ENCODE measurements at regions not wholly inside any gene's neighbourhood (a gene's known extent, or its start where the extent isn't known, plus 50 kb on each side); places are given as distances from the start of the nearest gene placed in this dataset.
"Not testable (repeated sequence)": the region's sequence is repeated elsewhere in the genome, so short reads cannot be mapped to it uniquely, and the experiment has no call there.

DNA sequence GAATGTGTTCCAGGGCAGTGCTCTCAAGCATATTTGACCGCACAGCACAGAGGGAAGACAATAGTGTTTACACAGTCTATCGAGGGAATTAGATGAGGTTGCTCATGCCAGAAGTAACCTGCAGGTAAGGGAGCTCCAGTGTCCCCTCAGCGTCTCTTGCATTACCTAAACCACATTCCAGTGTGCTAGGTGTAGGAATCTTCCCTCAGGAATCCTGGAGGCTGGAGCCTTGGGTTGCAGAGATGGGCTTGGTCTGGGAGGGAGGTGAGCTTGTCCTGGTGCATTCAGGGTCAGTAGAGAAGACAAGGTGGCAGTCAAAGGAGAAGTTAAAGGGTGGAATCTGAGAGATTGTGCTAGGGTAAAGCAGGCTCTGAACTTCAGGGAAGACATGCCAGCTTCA lies 56.3 kb downstream of the SOX14 start:
- no peaks in the 10 kb centered on the region for H3K4me1 Mint-ChIP-seq (ENCODE audit: low read depth)
- H3K4me3 Mint-ChIP-seq: no peak overlapping the region
- CTCF ChIA-PET: no interaction called here
- POLR2A ChIA-PET: no interaction called here
- ATAC-seq (no peak), DNase-seq (no peak)
- no peaks in the 10 kb centered on the region for H3K36me3 Mint-ChIP-seq (ENCODE audit: low read depth)
- no peak overlapping the region for H3K27ac Mint-ChIP-seq
- no peaks in the 10 kb centered on the region for H3K9me3 Mint-ChIP-seq (ENCODE audit: insufficient read depth)
- no peaks in the 10 kb centered on the region for H3K27me3 Mint-ChIP-seq (ENCODE audit: low read depth)

DNA sequence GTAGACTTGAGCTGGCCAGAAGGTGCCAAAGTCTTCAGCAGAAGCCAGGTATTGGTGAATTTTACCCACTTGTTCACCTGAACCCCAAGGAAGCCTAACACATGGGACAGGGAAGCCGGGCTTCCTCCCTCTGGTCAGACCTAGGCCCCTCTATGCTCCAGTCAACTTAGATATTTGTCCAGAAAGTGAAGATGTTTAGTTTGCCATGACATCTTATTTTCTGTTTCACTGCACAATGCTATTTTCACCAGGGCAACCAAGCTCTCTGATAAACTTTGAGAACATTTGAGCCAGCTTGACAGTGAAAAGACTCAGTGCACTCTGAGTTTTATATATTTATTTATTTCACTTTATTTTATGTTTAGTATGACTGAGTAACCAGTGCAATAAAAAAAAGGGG lies 71.0 kb downstream of the SOX14 start:
- ATAC-seq: no peak
- Mint-ChIP-seq H3K27me3 (ENCODE audit: low read depth) (peaks cover 4% of the 10 kb centered on the region), H3K9me3 (ENCODE audit: insufficient read depth) (peaks cover 3% of the 10 kb centered on the region), H3K4me1 (ENCODE audit: low read depth) (no peaks in the 10 kb centered on the region), H3K4me3 (no peak overlapping the region), H3K27ac (no peak overlapping the region), H3K36me3 (ENCODE audit: low read depth) (no peaks in the 10 kb centered on the region)
- ChIA-PET CTCF (no interaction called here), POLR2A (no interaction called here)
- DNase-seq: no peak

DNA sequence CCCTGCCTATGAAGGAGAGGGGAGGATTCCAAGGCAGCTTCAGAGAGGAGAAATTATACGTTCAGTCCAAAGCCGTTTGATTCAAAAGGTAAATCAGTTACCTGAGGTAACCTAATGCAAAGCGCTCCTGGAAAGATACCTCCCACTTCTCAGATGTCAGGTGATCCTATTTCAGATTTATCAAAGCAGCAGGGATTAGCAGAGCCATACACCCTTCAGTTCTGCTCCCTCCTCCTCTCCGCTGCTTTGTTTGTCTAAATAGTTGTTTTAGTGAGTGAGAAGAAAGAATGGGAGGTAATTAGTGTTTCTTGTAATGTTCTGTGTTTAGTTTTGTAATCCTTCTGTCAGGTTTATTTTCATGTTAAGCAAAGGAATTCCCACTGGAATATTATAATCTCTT lies 81.1 kb downstream of the SOX14 start:
- no peak overlapping the region for H3K27ac Mint-ChIP-seq
- CTCF ChIA-PET: no interaction called here
- no peaks in the 10 kb centered on the region for H3K4me1 Mint-ChIP-seq (ENCODE audit: low read depth)
- H3K36me3 Mint-ChIP-seq (ENCODE audit: low read depth): no peaks in the 10 kb centered on the region
- H3K27me3 Mint-ChIP-seq (ENCODE audit: low read depth): no peaks in the 10 kb centered on the region
- no peak for ATAC-seq
- H3K4me3 Mint-ChIP-seq: no peak overlapping the region
- DNase-seq: no peak
- POLR2A ChIA-PET: no interaction called here
- H3K9me3 Mint-ChIP-seq (ENCODE audit: insufficient read depth): no peaks in the 10 kb centered on the region

- DNase-seq (no peak), ATAC-seq (no peak)
- Mint-ChIP-seq H3K9me3 (ENCODE audit: insufficient read depth) (no peaks in the 10 kb centered on the region), H3K4me1 (ENCODE audit: low read depth) (no peaks in the 10 kb centered on the region), H3K4me3 (no peak overlapping the region), H3K36me3 (ENCODE audit: low read depth) (no peaks in the 10 kb centered on the region), H3K27me3 (ENCODE audit: low read depth) (no peaks in the 10 kb centered on the region), H3K27ac (no peak overlapping the region)
- ChIA-PET CTCF (no interaction called here), POLR2A (no interaction called here)
Measured at GRCh38 chr3:137845666-137846065, 81.6 kb downstream of the SOX14 start.

- H3K27me3 Mint-ChIP-seq (ENCODE audit: low read depth): no peaks in the 10 kb centered on the region
- no peak overlapping the region for H3K4me3 Mint-ChIP-seq
- no peak overlapping the region for H3K27ac Mint-ChIP-seq
- ATAC-seq: no peak
- H3K9me3 Mint-ChIP-seq (ENCODE audit: insufficient read depth): no peaks in the 10 kb centered on the region
- ChIA-PET CTCF (no interaction called here), POLR2A (no interaction called here)
- DNase-seq: no peak
- H3K4me1 Mint-ChIP-seq (ENCODE audit: low read depth): no peaks in the 10 kb centered on the region
- no peaks in the 10 kb centered on the region for H3K36me3 Mint-ChIP-seq (ENCODE audit: low read depth)
Measured at GRCh38 chr3:137852391-137852830, 88.3 kb downstream of the SOX14 start.

DNA sequence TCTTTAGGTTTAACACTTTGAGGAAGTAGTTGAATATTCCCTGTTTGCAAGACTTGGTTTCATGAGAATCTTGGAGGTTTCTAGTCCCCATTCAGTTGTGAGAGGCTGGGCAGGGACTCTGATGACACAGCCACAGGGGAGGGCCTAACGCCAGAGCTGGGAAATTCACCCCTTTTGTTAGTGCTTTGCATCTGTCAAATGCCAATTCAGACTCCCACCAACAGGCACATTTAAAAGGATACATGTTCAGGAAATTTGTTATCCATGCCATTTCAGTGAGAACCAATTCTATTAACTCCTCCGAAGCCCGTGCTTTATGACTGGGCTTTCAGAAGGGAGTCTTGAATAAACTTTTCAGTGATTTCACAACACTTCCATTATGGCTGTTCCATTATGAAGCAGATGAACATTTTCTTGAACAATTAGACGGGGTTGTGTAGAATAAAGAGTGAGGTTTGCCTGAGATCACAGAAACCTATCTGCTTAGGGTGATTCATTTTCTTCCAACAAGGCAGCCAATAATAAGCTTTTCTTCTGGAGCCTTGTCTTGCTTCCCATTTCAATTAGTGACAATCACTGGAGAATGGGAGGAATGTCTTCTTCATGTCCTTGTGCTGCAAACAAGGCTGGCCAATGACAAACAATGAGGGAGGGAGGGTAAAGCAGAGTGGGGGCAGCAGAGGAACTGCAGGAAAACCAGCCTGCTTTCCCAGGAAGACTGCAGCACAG lies 90.6 kb downstream of the SOX14 start:
- ATAC-seq (no peak), DNase-seq (no peak)
- no peaks in the 10 kb centered on the region for H3K9me3 Mint-ChIP-seq (ENCODE audit: insufficient read depth)
- H3K4me1 Mint-ChIP-seq (ENCODE audit: low read depth): no peaks in the 10 kb centered on the region
- no peaks in the 10 kb centered on the region for H3K36me3 Mint-ChIP-seq (ENCODE audit: low read depth)
- CTCF ChIA-PET: no interaction called here
- POLR2A ChIA-PET: no interaction called here
- H3K4me3 Mint-ChIP-seq: no peak overlapping the region
- H3K27me3 Mint-ChIP-seq (ENCODE audit: low read depth): no peaks in the 10 kb centered on the region
- no peak overlapping the region for H3K27ac Mint-ChIP-seq

DNA sequence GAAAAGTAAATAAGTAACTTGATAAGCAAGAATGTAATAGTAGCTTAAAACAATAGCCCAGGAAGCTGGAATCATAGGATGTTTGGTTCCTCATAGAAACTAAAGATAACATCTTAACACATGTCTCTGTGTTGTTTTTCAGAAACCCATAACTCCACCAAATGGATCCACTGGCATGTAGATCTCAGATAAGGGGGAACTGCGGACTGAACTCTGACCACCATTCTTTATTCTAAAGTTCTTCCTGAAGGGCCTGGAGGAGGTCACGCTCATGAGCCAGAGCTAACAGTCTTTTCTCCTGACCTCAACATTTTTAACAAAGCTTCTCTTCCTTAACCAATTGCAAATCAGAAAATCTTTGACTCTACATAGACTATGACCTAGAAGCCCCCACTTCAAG lies 101.9 kb downstream of the SOX14 start:
- POLR2A ChIA-PET: no interaction called here
- Mint-ChIP-seq H3K27me3 (ENCODE audit: low read depth) (no peaks in the 10 kb centered on the region), H3K36me3 (ENCODE audit: low read depth) (no peaks in the 10 kb centered on the region), H3K4me3 (no peak overlapping the region), H3K4me1 (ENCODE audit: low read depth) (no peaks in the 10 kb centered on the region), H3K27ac (no peak overlapping the region), H3K9me3 (ENCODE audit: insufficient read depth) (no peaks in the 10 kb centered on the region)
- DNase-seq (no peak), ATAC-seq (no peak)
- CTCF ChIA-PET: no interaction called here

DNA sequence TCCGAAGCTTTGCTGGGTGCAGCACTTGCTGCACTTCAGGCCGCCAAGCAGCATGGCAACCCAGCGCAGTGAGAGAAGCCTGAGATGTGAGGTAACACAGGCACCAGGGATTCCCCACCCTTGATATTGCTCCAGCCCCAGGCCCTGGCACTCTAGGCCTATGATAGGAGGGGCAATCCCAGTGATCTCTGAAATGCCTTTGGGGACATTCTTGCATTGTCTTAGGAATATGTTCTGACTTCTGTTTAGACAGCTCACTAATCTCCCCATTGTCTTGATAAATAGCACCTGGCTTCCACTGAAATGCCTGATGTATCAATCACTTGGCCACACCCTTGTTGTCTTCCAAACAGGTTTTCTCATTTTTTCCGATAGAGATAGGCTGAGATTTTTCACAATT lies 102.8 kb downstream of the SOX14 start:
- no peaks in the 10 kb centered on the region for H3K9me3 Mint-ChIP-seq (ENCODE audit: insufficient read depth)
- no peaks in the 10 kb centered on the region for H3K27me3 Mint-ChIP-seq (ENCODE audit: low read depth)
- DNase-seq (no peak), ATAC-seq (no peak)
- H3K4me3 Mint-ChIP-seq: no peak overlapping the region
- ChIA-PET POLR2A (no interaction called here), CTCF (no interaction called here)
- H3K4me1 Mint-ChIP-seq (ENCODE audit: low read depth): no peaks in the 10 kb centered on the region
- no peaks in the 10 kb centered on the region for H3K36me3 Mint-ChIP-seq (ENCODE audit: low read depth)
- H3K27ac Mint-ChIP-seq: no peak overlapping the region

- ChIA-PET POLR2A (no interaction called here), CTCF (no interaction called here)
- ATAC-seq (no peak), DNase-seq (no peak)
- no peaks in the 10 kb centered on the region for H3K36me3 Mint-ChIP-seq (ENCODE audit: low read depth)
- no peak overlapping the region for H3K4me3 Mint-ChIP-seq
- H3K9me3 Mint-ChIP-seq (ENCODE audit: insufficient read depth): no peaks in the 10 kb centered on the region
- H3K27me3 Mint-ChIP-seq (ENCODE audit: low read depth): no peaks in the 10 kb centered on the region
- no peaks in the 10 kb centered on the region for H3K4me1 Mint-ChIP-seq (ENCODE audit: low read depth)
- no peak overlapping the region for H3K27ac Mint-ChIP-seq
Measured at GRCh38 chr3:137867611-137868010, 103.5 kb downstream of the SOX14 start.

DNA sequence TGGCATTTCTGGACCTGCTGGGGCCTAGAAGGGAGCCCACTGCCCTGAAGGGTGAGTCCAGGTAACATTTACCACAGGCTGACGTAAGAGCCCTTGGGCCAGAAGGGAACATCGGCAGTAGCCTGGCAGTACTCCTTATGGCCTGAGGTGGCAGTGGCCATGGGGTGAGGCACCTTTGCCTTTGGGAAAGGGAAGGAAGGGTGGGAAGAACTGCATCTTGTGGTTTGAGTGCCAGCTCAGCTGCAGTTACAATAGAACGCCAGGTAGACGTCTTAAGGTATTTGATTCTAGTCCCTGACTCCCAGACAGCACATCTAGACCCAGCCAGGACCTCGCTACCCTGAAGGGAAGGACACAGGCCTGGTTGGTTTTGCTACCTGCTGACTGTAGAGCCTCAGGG lies 104.9 kb downstream of the SOX14 start:
- Mint-ChIP-seq H3K4me1 (ENCODE audit: low read depth) (no peaks in the 10 kb centered on the region), H3K4me3 (no peak overlapping the region), H3K36me3 (ENCODE audit: low read depth) (no peaks in the 10 kb centered on the region), H3K27ac (no peak overlapping the region), H3K27me3 (ENCODE audit: low read depth) (no peaks in the 10 kb centered on the region), H3K9me3 (ENCODE audit: insufficient read depth) (no peaks in the 10 kb centered on the region)
- DNase-seq (no peak), ATAC-seq (no peak)
- POLR2A ChIA-PET: no interaction called here
- CTCF ChIA-PET: no interaction called here

- ATAC-seq, POLR2A ChIA-PET: not testable (repeated sequence)
Measured at GRCh38 chr3:137872589-137872988, 108.5 kb downstream of the SOX14 start.

DNA sequence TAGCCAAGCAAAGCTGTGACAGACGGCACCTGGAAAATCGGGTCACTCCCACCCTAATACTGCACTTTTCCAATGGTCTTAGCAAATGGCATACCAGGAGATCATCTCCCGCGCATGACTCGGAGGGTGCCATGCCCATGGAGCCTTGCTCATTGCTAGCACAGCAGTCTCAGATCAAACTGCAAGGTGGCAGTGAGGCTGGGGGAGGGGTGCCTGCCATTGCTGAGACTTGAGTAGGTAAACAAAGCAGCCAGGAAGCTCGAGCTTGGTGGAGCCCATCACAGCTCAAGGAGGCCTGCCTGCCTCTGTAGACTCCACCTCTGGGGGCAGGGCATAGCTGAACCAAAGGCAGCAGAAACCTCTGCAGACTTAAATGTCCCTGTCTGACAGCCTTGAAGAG lies 113.1 kb upstream of the CLDN18 start:
- POLR2A ChIA-PET; ATAC-seq; CTCF ChIA-PET; DNase-seq; H3K9me3 Mint-ChIP-seq (ENCODE audit: insufficient read depth); H3K27ac Mint-ChIP-seq; H3K4me1 Mint-ChIP-seq (ENCODE audit: low read depth); H3K36me3 Mint-ChIP-seq (ENCODE audit: low read depth); H3K27me3 Mint-ChIP-seq (ENCODE audit: low read depth); H3K4me3 Mint-ChIP-seq: not testable (repeated sequence)

More at GRCh38 chr3:137872589-137872988, 108.5 kb downstream of the SOX14 start:
- H3K27ac Mint-ChIP-seq; DNase-seq; H3K36me3 Mint-ChIP-seq (ENCODE audit: low read depth); H3K9me3 Mint-ChIP-seq (ENCODE audit: insufficient read depth); CTCF ChIA-PET; H3K27me3 Mint-ChIP-seq (ENCODE audit: low read depth); H3K4me1 Mint-ChIP-seq (ENCODE audit: low read depth); H3K4me3 Mint-ChIP-seq: not testable (repeated sequence)

DNA sequence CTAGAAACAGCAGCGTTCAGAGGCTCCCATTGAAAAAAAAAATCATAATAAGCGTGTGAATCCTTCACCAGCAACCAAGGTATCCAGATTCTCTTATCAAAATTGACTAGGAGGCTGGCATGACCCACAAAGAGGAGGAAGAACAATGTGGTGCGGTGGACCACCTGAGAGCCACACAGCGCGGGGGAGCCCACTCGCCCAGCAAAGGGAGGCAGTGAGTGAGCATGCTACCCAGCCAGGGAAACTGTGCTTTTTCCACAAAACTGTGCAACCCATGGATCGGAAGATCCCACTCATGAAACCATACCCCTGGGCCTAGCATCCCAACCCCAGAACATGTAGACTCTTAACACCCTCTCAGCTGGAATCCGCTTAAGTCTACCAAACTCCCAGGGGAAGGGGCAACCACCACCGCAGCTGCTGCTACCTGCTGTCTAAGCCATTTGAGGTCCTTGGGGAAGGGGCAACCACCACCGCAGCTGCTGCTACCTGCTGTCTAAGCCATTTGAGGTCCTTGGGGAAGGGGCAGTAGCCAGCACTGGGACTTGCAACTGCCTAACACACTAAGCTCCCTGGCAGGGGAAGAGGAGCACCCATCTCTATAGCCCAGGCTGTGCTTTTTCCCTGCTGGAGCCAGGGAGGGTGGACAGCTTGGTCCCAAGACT lies 102.8 kb upstream of the CLDN18 start:
- H3K27me3 Mint-ChIP-seq (ENCODE audit: low read depth): no peaks in the 10 kb centered on the region
- ATAC-seq (no peak), DNase-seq (no peak)
- ChIA-PET CTCF (no interaction called here), POLR2A (no interaction called here)
- no peak overlapping the region for H3K4me3 Mint-ChIP-seq
- H3K9me3 Mint-ChIP-seq (ENCODE audit: insufficient read depth): no peaks in the 10 kb centered on the region
- H3K4me1 Mint-ChIP-seq (ENCODE audit: low read depth): no peaks in the 10 kb centered on the region
- no peaks in the 10 kb centered on the region for H3K36me3 Mint-ChIP-seq (ENCODE audit: low read depth)
- H3K27ac Mint-ChIP-seq: no peak overlapping the region
